ENCODE measurements at regions not wholly inside any gene's neighbourhood (a gene's known extent, or its start where the extent isn't known, plus 50 kb on each side); places are given as distances from the start of the nearest gene placed in this dataset.

- no peak for DNase-seq (ENCODE audit: low spot score)
These were observed 78.0 kb upstream of the MBNL1 start for GRCh38 chr3:152190636-152191183.

GRCh38 chr3:152192050-152192449, 76.7 kb upstream of the MBNL1 start:
- Histone ChIP-seq H3K27ac (ENCODE audit: low read depth in 1 of 2, low read length in 2 of 2) (no peak overlapping the region), H3K27me3 (ENCODE audit: control insufficient read depth in 4 of 4, insufficient read depth in 4 of 4, low read length in 3 of 4) (no peaks in the 10 kb centered on the region), H3K9ac (ENCODE audit: low read depth in 1 of 2, low read length in 2 of 2) (no peak overlapping the region), H3K9me3 (ENCODE audit: control insufficient read depth in 4 of 4, low read length in 3 of 4) (no peaks in the 10 kb centered on the region), H3K4me3 (ENCODE audit: low read depth in 1 of 3, low read length in 3 of 3) (no peak overlapping the region), H3K4me1 (ENCODE audit: control insufficient read depth in 4 of 4, insufficient read depth in 4 of 4, low read length in 3 of 4) (peaks cover 0 to 3% (median 0%) of the 10 kb centered on the region in 4 donors), H3K36me3 (ENCODE audit: control insufficient read depth in 4 of 4, insufficient read depth in 3 of 4, low read depth in 1 of 4, low read length in 3 of 4) (no peaks in the 10 kb centered on the region)
- no peak for DNase-seq (ENCODE audit: low spot score)
- 78% methylated on average over 4 of the region's 4 CpGs for WGBS
- TF ChIP-seq FOXA2 (IDR thresholded peaks at IDR 0.05): no peak
- no peak for TF ChIP-seq ZBTB33 (IDR thresholded peaks at IDR 0.05)
- TF ChIP-seq TAF1 (conservative IDR thresholded peaks at IDR 0.05): no peak
- TF ChIP-seq NR2F2 (IDR thresholded peaks at IDR 0.05): no peak
- no peak for TF ChIP-seq RAD21 (IDR thresholded peaks at IDR 0.05)
- no peak for TF ChIP-seq ATF3 (IDR thresholded peaks at IDR 0.05)
- no peak for TF ChIP-seq SP1 (IDR thresholded peaks at IDR 0.05)
- no peak for TF ChIP-seq FOXA1 (IDR thresholded peaks at IDR 0.05)

More at GRCh38 chr3:152190636-152191183, 78.0 kb upstream of the MBNL1 start:
- Histone ChIP-seq H3K27ac (ENCODE audit: low read depth in 1 of 2, low read length in 2 of 2) (no peak overlapping the region), H3K9me3 (ENCODE audit: control insufficient read depth in 4 of 4, low read length in 3 of 4) (no peaks in the 10 kb centered on the region), H3K4me1 (ENCODE audit: control insufficient read depth in 4 of 4, insufficient read depth in 4 of 4, low read length in 3 of 4) (peaks cover 0 to 3% (median 0%) of the 10 kb centered on the region in 4 donors), H3K9ac (ENCODE audit: low read depth in 1 of 2, low read length in 2 of 2) (no peak overlapping the region), H3K36me3 (ENCODE audit: control insufficient read depth in 4 of 4, insufficient read depth in 3 of 4, low read depth in 1 of 4, low read length in 3 of 4) (no peaks in the 10 kb centered on the region), H3K4me3 (ENCODE audit: low read depth in 1 of 3, low read length in 3 of 3) (no peak overlapping the region), H3K27me3 (ENCODE audit: control insufficient read depth in 4 of 4, insufficient read depth in 4 of 4, low read length in 3 of 4) (no peaks in the 10 kb centered on the region)
- TF ChIP-seq RAD21 (IDR thresholded peaks at IDR 0.05) (no peak), MAX (IDR thresholded peaks at IDR 0.05) (no peak), SP1 (IDR thresholded peaks at IDR 0.05) (no peak), FOXA2 (IDR thresholded peaks at IDR 0.05) (no peak), EGR1 (IDR thresholded peaks at IDR 0.05; ENCODE audit: low read depth in 2 of 2) (no peak), YY1 (IDR thresholded peaks at IDR 0.05) (no peak), RXRA (IDR thresholded peaks at IDR 0.05) (no peak), REST (IDR thresholded peaks at IDR 0.05) (no peak), JUND (IDR thresholded peaks at IDR 0.05) (no peak), ZBTB33 (IDR thresholded peaks at IDR 0.05) (no peak), TAF1 (conservative IDR thresholded peaks at IDR 0.05) (no peak), ATF3 (IDR thresholded peaks at IDR 0.05) (no peak), NR2F2 (IDR thresholded peaks at IDR 0.05) (no peak), HNF4G (IDR thresholded peaks at IDR 0.05) (no peak)
- WGBS: 59% methylated on average over 2 of the region's 2 CpGs
